ENCODE measurements at regions not wholly inside any gene's neighbourhood (a gene's known extent, or its start where the extent isn't known, plus 50 kb on each side); places are given as distances from the start of the nearest gene placed in this dataset.

- DNase-seq (no peak), ATAC-seq (no peak)
- intact Hi-C loops (cut with DNase I) = no loop called here
Measured at GRCh38 chr18:43465483-43465882, 188.2 kb upstream of the SYT4 start.

GRCh38 chr18:43471873-43472272 lies 194.6 kb upstream of the SYT4 start:
- ATAC-seq = no peak
- DNase-seq = no peak
- intact Hi-C loops (cut with DNase I) = no loop called here

- DNase-seq = no peak
- intact Hi-C loops (cut with DNase I) = no loop called here
- ATAC-seq = no peak
Measured at GRCh38 chr18:43481069-43481468, 203.8 kb upstream of the SYT4 start.

- ATAC-seq (no peak), DNase-seq (no peak)
- intact Hi-C loops (cut with DNase I) = no loop called here
Measured at GRCh38 chr18:43482136-43482535, 204.8 kb upstream of the SYT4 start.

- ATAC-seq (no peak), DNase-seq (no peak)
- intact Hi-C loops (cut with DNase I) = no loop called here
Measured at GRCh38 chr18:43482600-43482999, 205.3 kb upstream of the SYT4 start.

GRCh38 chr18:43484710-43485109 lies 207.4 kb upstream of the SYT4 start:
- no peak for DNase-seq
- no peak for ATAC-seq
- intact Hi-C loops (cut with DNase I) = no loop called here

GRCh38 chr18:43485545-43485963 lies 208.3 kb upstream of the SYT4 start:
- intact Hi-C loops (cut with DNase I) = no loop called here
- DNase-seq (no peak), ATAC-seq (no peak)

GRCh38 chr18:43486462-43486861 lies 209.2 kb upstream of the SYT4 start:
- ATAC-seq (no peak), DNase-seq (no peak)
- intact Hi-C loops (cut with DNase I) = no loop called here

- no peak for DNase-seq
- ATAC-seq = peak; percentile 16 to 84
- intact Hi-C loops (cut with DNase I) = no loop called here
Measured at GRCh38 chr18:43501099-43501498, 223.8 kb upstream of the SYT4 start.

- intact Hi-C loops (cut with DNase I) = no loop called here
- ATAC-seq = no peak
- DNase-seq = no peak
Measured at GRCh38 chr18:43506935-43507334, 229.6 kb upstream of the SYT4 start.

GRCh38 chr18:43507842-43508481 lies 230.7 kb upstream of the SYT4 start:
- intact Hi-C loops (cut with DNase I) = no loop called here
- DNase-seq (no peak), ATAC-seq (no peak)

GRCh38 chr18:43514747-43515146 lies 237.5 kb upstream of the SYT4 start:
- DNase-seq = no peak
- intact Hi-C loops (cut with DNase I) = no loop called here
- no peak for ATAC-seq

GRCh38 chr18:43515481-43515880 lies 238.2 kb upstream of the SYT4 start:
- ATAC-seq (no peak), DNase-seq (no peak)
- intact Hi-C loops (cut with DNase I) = no loop called here

GRCh38 chr18:43524260-43524659 lies 247.0 kb upstream of the SYT4 start:
- DNase-seq (no peak), ATAC-seq (no peak)
- intact Hi-C loops (cut with DNase I) = no loop called here

GRCh38 chr18:43525169-43525568 lies 247.9 kb upstream of the SYT4 start:
- DNase-seq (no peak), ATAC-seq (peak in 1 of 2 donors; percentile 72)
- intact Hi-C loops (cut with DNase I) = no loop called here

GRCh38 chr18:43526426-43527145 lies 249.3 kb upstream of the SYT4 start:
- intact Hi-C loops (cut with DNase I) = no loop called here
- ATAC-seq = no peak
- no peak for DNase-seq

GRCh38 chr18:43531438-43531837 lies 254.1 kb upstream of the SYT4 start:
- intact Hi-C loops (cut with DNase I) = no loop called here
- ATAC-seq (no peak), DNase-seq (no peak)

- intact Hi-C loops (cut with DNase I) = no loop called here
Measured at GRCh38 chr18:43533371-43533770, 256.1 kb upstream of the SYT4 start.

GRCh38 chr18:43534511-43534910 lies 257.2 kb upstream of the SYT4 start:
- ATAC-seq (no peak), DNase-seq (no peak)
- intact Hi-C loops (cut with DNase I) = no loop called here

More at GRCh38 chr18:43533371-43533770, 256.1 kb upstream of the SYT4 start:
- no peak for DNase-seq
- no peak for ATAC-seq

GRCh38 chr18:43539862-43540261 lies 262.6 kb upstream of the SYT4 start:
- no peak for DNase-seq
- no peak for ATAC-seq
- intact Hi-C loops (cut with DNase I) = no loop called here

GRCh38 chr18:43542016-43542415 lies 264.7 kb upstream of the SYT4 start:
- ATAC-seq (no peak), DNase-seq (no peak)
- intact Hi-C loops (cut with DNase I) = no loop called here
